ENCODE measurements at regions not wholly inside any gene's neighbourhood (a gene's known extent, or its start where the extent isn't known, plus 50 kb on each side); places are given as distances from the start of the nearest gene placed in this dataset.

- no peak for TF ChIP-seq CTCF (conservative IDR thresholded peaks at IDR 0.05; ENCODE audit: low read depth, low read length)
Observed at GRCh38 chr3:72143966-72144717, 359.2 kb upstream of the PROK2 start.

GRCh38 chr3:72143322-72143721 lies 358.4 kb upstream of the PROK2 start:
- Histone ChIP-seq H3K27me3 (ENCODE audit: insufficient read depth, low read depth) (no peaks in the 10 kb centered on the region), H3K4me1 (ENCODE audit: low read depth, poor library complexity, severe bottlenecking) (no peaks in the 10 kb centered on the region), H3K36me3 (ENCODE audit: insufficient read depth) (no peaks in the 10 kb centered on the region), H3K4me2 (no peak overlapping the region), H4K20me1 (ENCODE audit: insufficient read depth) (no peaks in the 10 kb centered on the region), H3K4me3 (IDR thresholded peaks at IDR 0.05; ENCODE audit: insufficient read depth, low read depth, low read length) (no peak overlapping the region), H3K27ac (no peak overlapping the region), H3K9ac (no peak overlapping the region), H2AFZ (ENCODE audit: low read depth) (no peak overlapping the region), H3K79me2 (ENCODE audit: insufficient read depth, low read depth) (no peaks in the 10 kb centered on the region)
- TF ChIP-seq CTCF (conservative IDR thresholded peaks at IDR 0.05; ENCODE audit: low read depth, low read length): no peak

More at GRCh38 chr3:72143966-72144717, 359.2 kb upstream of the PROK2 start:
- Histone ChIP-seq H3K79me2 (ENCODE audit: insufficient read depth, low read depth) (no peaks in the 10 kb centered on the region), H3K36me3 (ENCODE audit: insufficient read depth) (no peaks in the 10 kb centered on the region), H4K20me1 (ENCODE audit: insufficient read depth) (no peaks in the 10 kb centered on the region), H3K9ac (no peak overlapping the region), H2AFZ (ENCODE audit: low read depth) (no peak overlapping the region), H3K27me3 (ENCODE audit: insufficient read depth, low read depth) (no peaks in the 10 kb centered on the region), H3K4me1 (ENCODE audit: low read depth, poor library complexity, severe bottlenecking) (no peaks in the 10 kb centered on the region), H3K27ac (no peak overlapping the region), H3K4me3 (IDR thresholded peaks at IDR 0.05; ENCODE audit: insufficient read depth, low read depth, low read length) (no peak overlapping the region), H3K4me2 (no peak overlapping the region)

GRCh38 chr3:72142028-72142427 lies 357.1 kb upstream of the PROK2 start:
- H3K27ac ChIP-seq: no peak overlapping the region
- no peak overlapping the region for H3K4me2 ChIP-seq
- TF ChIP-seq CTCF (conservative IDR thresholded peaks at IDR 0.05; ENCODE audit: low read depth, low read length): no peak
- H4K20me1 ChIP-seq (ENCODE audit: insufficient read depth): no peaks in the 10 kb centered on the region
- no peak overlapping the region for H2AFZ ChIP-seq (ENCODE audit: low read depth)
- H3K4me3 ChIP-seq (IDR thresholded peaks at IDR 0.05; ENCODE audit: insufficient read depth, low read depth, low read length): no peak overlapping the region
- H3K4me1 ChIP-seq (ENCODE audit: low read depth, poor library complexity, severe bottlenecking): no peaks in the 10 kb centered on the region
- no peaks in the 10 kb centered on the region for H3K79me2 ChIP-seq (ENCODE audit: insufficient read depth, low read depth)
- H3K27me3 ChIP-seq (ENCODE audit: insufficient read depth, low read depth): no peaks in the 10 kb centered on the region
- H3K36me3 ChIP-seq (ENCODE audit: insufficient read depth): no peaks in the 10 kb centered on the region
- no peak overlapping the region for H3K9ac ChIP-seq

GRCh38 chr3:72141264-72141663 lies 356.3 kb upstream of the PROK2 start:
- no peak overlapping the region for H3K27ac ChIP-seq
- no peak overlapping the region for H3K4me2 ChIP-seq
- no peak for TF ChIP-seq CTCF (conservative IDR thresholded peaks at IDR 0.05; ENCODE audit: low read depth, low read length)
- H3K36me3 ChIP-seq (ENCODE audit: insufficient read depth): no peaks in the 10 kb centered on the region
- no peak overlapping the region for H2AFZ ChIP-seq (ENCODE audit: low read depth)
- no peaks in the 10 kb centered on the region for H3K4me1 ChIP-seq (ENCODE audit: low read depth, poor library complexity, severe bottlenecking)
- H3K27me3 ChIP-seq (ENCODE audit: insufficient read depth, low read depth): no peaks in the 10 kb centered on the region
- no peak overlapping the region for H3K4me3 ChIP-seq (IDR thresholded peaks at IDR 0.05; ENCODE audit: insufficient read depth, low read depth, low read length)
- no peak overlapping the region for H3K9ac ChIP-seq
- no peaks in the 10 kb centered on the region for H4K20me1 ChIP-seq (ENCODE audit: insufficient read depth)
- H3K79me2 ChIP-seq (ENCODE audit: insufficient read depth, low read depth): no peaks in the 10 kb centered on the region
